ENCODE measurements at regions not wholly inside any gene's neighbourhood (a gene's known extent, or its start where the extent isn't known, plus 50 kb on each side); places are given as distances from the start of the nearest gene placed in this dataset.

DNA sequence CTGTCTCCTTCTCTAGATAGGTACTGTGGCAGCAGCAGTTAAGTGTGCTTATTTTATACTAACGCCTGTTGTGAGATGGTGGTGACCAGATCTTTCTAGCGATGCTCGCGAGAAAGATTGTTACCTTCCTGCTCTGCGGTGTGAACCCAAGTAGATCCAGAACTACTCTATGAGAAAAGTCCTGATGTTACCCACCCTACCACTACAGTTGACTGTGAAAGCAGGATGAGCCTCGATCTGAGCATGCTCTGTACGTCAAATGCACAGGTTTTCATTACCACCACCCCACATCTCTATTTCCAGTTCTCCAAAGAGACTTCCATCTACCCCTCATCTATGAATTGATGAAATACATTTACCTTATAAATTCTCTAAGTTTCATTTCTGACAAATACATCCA is 64.6 kb upstream of the KCTD7 start:
- no peak for TF ChIP-seq POLR2AphosphoS5 (IDR thresholded peaks at IDR 0.05; ENCODE audit: borderline replicate concordance, low read depth, low read length)
- no peak for TF ChIP-seq EZH2 (IDR thresholded peaks at IDR 0.05)

Measured in SK-N-MC (cell line).